GM12872 (cell line): ENCODE measurements at regions not wholly inside any gene's neighbourhood (a gene's known extent, or its start where the extent isn't known, plus 50 kb on each side); places are given as distances from the start of the nearest gene placed in this dataset.

Experiments used
- CTCF ChIP-seq: IDR thresholded peaks from 3 replicates; pipeline ENCODE4 v1.5.1; 2011; ENCODE audit warnings: low read depth, mild to moderate bottlenecking, low read length, moderate library complexity; ENCODE audit not compliant: insufficient read depth

- no peak for TF ChIP-seq CTCF
Measured at GRCh38 chr4:57774171-57774570, 664.0 kb upstream of the IGFBP7 start.

- no peak for TF ChIP-seq CTCF
Measured at GRCh38 chr4:57766341-57766740, 656.2 kb upstream of the IGFBP7 start.

- no peak for TF ChIP-seq CTCF
Measured at GRCh38 chr4:57764856-57765255, 654.7 kb upstream of the IGFBP7 start.

- TF ChIP-seq CTCF, result no peak
Measured at GRCh38 chr4:57763070-57763469, 652.9 kb upstream of the IGFBP7 start.

- no peak for TF ChIP-seq CTCF
Measured at GRCh38 chr4:57740625-57741190, 630.5 kb upstream of the IGFBP7 start.

GRCh38 chr4:57736781-57737180, 626.6 kb upstream of the IGFBP7 start:
- no peak for TF ChIP-seq CTCF

- TF ChIP-seq CTCF, result no peak
Measured at GRCh38 chr4:57734104-57734670, 624.0 kb upstream of the IGFBP7 start.
